HEK293 (cell line): ENCODE measurements at regions not wholly inside any gene's neighbourhood (a gene's known extent, or its start where the extent isn't known, plus 50 kb on each side); places are given as distances from the start of the nearest gene placed in this dataset.

Source experiments
- ZNF274 ChIP-seq, 2 experiments: fragments of 200-500 bp in 1 of 2; fragments of 450-650 bp in 1 of 2; sonication (Bioruptor generic) in 1 of 2; formaldehyde crosslinking in 1 of 2; IDR thresholded peaks; 2 replicates each; pipeline versions ENCODE4 v1.5.1 to v1.6.1; 2014 to 2016; ENCODE audit warnings: borderline replicate concordance in 1 of 2, inconsistent platforms in 1 of 2, low read length in 1 of 2, missing biosample characterization in 1 of 2, missing genetic modification characterization in 1 of 2
- ZNF302 ChIP-seq: fragments of 450-650 bp; formaldehyde crosslinking; IDR thresholded peaks from 2 replicates; pipeline ENCODE4 v1.5.1; 2016; ENCODE audit warnings: missing biosample characterization, missing genetic modification characterization, low read depth
- TF ChIP-seq, protein P1 (sequence below): fragments of 450-650 bp; formaldehyde crosslinking; IDR thresholded peaks from 2 replicates; pipeline ENCODE4 v1.5.1; 2016; ENCODE audit warnings: missing biosample characterization, missing genetic modification characterization

DNA sequence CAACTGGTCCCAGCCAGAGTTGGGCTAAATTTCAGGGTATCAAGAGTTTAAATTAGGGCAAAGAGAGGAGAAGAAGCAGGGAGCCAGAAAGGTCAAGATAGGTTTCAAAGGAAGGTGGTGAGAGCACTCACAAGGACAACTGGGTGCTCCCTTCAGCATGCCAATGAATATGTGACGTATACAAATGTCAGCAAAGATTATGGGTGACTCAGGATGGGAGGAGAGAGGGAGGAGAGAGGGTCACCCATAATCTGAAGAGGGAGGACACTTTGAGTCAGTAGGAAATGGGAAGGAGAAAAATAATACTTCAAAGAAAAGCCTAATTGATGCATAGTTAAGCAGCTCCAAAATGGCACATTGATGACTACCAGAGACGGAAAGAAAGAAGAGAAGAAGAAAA is 53.1 kb upstream of the ABCA12 start:
- TF ChIP-seq, protein P1, sequence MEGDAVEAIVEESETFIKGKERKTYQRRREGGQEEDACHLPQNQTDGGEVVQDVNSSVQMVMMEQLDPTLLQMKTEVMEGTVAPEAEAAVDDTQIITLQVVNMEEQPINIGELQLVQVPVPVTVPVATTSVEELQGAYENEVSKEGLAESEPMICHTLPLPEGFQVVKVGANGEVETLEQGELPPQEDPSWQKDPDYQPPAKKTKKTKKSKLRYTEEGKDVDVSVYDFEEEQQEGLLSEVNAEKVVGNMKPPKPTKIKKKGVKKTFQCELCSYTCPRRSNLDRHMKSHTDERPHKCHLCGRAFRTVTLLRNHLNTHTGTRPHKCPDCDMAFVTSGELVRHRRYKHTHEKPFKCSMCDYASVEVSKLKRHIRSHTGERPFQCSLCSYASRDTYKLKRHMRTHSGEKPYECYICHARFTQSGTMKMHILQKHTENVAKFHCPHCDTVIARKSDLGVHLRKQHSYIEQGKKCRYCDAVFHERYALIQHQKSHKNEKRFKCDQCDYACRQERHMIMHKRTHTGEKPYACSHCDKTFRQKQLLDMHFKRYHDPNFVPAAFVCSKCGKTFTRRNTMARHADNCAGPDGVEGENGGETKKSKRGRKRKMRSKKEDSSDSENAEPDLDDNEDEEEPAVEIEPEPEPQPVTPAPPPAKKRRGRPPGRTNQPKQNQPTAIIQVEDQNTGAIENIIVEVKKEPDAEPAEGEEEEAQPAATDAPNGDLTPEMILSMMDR (tag by site-specific recombination): no peak
- TF ChIP-seq ZNF274 (IDR thresholded peaks at IDR 0.05; ENCODE audit: low read length) (no peak), ZNF274 (tag by site-specific recombination; IDR thresholded peaks at IDR 0.05; ENCODE audit: borderline replicate concordance) (no peak), ZNF302 (no peak)
